GM18867 (cell line): ENCODE measurements at regions not wholly inside any gene's neighbourhood (a gene's known extent, or its start where the extent isn't known, plus 50 kb on each side); places are given as distances from the start of the nearest gene placed in this dataset.

Experiments used
- ATAC-seq: cut with Tn5 transposase; IDR thresholded peaks from one replicate; pipeline ENCODE4 v1.9.1; 2021; ENCODE audit warnings: mild to moderate bottlenecking, moderate library complexity; ENCODE audit not compliant: unreplicated experiment

DNA sequence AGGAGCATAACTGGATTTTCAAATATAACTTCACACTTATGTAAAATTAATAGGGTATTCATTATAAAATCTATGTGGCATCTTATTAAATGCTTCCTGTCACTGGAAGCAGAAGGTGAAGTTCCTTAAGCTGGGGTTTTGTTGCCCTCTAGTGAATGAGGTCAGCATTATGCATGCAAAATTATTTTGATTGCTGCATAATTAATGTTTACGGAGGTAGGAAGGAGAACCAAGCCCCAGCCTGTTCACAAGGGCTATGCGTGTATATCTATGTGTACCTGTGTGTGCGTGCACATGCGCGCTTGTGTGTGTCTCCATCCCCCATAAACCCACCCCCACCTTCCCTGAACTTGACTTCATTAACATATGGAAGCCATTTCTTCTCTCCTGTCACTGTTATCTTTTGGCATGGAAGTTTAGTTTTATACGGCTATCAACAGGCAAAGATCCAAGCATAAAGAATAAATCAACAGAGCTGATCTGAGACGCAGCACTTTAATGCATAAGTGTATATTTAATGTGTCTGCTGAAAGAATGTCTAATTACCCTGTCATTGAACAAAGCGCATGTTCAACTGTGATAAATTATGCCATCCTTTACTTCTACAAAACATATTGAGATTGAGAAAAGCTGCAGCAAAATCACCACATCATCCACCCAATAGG, 90.2 kb upstream of the CDH4 start:
- no peak for ATAC-seq

DNA sequence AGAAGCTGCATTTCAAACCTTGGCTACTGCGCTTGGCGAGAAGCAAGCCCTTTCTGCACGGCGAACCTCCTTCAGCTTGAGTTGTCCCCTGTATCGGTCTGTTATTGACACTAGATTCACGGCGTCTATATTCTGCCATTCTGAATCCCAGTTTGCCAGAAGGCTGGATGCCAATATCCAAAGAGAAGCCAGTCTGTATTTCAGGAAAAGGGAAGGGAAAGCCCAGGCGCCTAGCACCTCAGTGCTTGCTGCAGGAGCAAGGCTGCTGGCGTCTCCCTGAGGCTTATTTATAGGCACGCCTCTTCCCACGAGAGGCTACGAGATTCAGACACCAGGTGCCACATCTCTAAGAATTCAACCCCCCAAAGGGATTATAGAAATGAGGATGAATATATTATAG, 89.6 kb upstream of the CDH4 start:
- ATAC-seq, result no peak

- no peak for ATAC-seq
Measured at GRCh38 chr20:61163031-61163430, 89.0 kb upstream of the CDH4 start.

GRCh38 chr20:61166324-61166723, 85.7 kb upstream of the CDH4 start:
- ATAC-seq, result no peak

DNA sequence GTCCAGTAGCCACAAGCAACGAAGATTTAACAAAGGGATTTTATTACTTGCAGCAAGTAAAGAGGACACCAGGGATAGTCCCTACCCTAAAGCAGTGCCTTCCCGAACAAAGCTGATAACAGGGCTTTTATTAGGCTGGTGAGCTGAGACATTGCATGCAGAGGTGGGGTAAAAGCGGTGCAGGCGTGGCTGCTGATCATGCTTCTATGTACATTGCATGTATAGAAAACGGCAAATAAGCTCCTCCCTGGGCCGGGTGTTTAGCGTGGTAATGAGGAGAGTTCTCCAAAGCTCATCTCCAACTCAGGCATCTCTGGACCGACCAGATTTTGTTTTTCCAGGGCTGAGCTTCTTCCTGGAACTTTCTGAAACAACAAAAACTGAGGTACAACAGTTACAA, 83.5 kb upstream of the CDH4 start:
- no peak for ATAC-seq

- ATAC-seq, result no peak
Measured at GRCh38 chr20:61169874-61170273, 82.2 kb upstream of the CDH4 start.

- no peak for ATAC-seq
Measured at GRCh38 chr20:61170496-61171320, 81.4 kb upstream of the CDH4 start.

- no peak for ATAC-seq
Measured at GRCh38 chr20:61173267-61173666, 78.8 kb upstream of the CDH4 start.

DNA sequence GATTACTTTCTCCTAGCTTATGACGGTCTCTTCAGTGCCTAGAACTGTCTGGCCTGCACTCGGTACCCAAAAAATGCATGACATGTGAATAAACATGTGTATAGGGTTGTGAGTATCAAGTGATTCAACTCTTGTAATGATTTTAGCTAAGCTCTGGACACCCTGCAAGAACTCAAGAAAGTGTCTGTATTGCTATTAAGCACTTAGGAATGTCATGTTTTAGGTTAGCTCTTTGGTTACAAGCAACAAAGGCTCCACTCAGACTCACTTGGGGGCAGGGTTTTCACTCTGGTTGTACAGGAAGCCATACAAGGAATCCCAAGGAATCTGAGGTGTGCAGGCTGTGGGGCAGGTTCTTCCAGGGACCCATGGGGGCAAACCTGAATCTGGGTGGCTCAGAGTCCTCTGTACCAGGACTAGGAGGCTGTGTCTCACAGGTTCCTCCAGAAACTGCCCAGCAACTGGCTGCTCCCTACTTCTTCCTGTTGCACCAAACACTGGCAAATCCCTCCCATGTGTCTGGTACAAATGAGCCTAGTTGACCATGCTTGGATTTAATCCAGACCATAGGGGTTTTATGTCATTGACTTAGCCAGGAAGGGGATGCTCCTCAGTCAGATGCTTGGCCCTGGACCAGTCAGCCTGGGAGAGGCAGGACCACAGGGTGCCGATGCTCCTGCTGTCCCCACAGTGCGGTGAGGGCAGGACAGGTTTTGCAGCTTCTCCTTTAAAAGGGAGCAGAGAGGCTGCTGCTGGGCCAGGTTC, 77.9 kb upstream of the CDH4 start:
- no peak for ATAC-seq

GRCh38 chr20:61176874-61177273, 75.2 kb upstream of the CDH4 start:
- ATAC-seq, result no peak

- ATAC-seq, result no peak
Measured at GRCh38 chr20:61178551-61179071, 73.5 kb upstream of the CDH4 start.

DNA sequence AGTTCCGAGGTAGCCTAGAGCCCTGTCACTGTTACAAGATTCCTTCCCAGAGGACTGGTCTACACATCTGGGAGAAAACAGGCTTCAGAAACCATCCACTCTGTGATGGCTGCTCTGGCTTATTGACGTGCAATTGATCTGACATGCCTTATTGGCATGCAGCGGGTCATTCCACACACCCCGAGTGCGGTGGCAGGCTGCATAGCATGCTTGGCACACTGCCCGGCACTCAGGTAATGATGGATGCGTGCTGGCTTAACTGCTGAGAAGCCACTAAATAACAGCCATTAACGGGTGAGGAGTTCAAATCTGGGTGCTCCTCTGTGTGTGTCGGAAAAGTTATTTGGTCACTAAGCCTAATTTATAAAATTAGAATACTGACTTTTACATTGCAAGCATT, 67.9 kb upstream of the CDH4 start:
- no peak for ATAC-seq

GRCh38 chr20:61185181-61185580, 66.9 kb upstream of the CDH4 start:
- ATAC-seq, result no peak

DNA sequence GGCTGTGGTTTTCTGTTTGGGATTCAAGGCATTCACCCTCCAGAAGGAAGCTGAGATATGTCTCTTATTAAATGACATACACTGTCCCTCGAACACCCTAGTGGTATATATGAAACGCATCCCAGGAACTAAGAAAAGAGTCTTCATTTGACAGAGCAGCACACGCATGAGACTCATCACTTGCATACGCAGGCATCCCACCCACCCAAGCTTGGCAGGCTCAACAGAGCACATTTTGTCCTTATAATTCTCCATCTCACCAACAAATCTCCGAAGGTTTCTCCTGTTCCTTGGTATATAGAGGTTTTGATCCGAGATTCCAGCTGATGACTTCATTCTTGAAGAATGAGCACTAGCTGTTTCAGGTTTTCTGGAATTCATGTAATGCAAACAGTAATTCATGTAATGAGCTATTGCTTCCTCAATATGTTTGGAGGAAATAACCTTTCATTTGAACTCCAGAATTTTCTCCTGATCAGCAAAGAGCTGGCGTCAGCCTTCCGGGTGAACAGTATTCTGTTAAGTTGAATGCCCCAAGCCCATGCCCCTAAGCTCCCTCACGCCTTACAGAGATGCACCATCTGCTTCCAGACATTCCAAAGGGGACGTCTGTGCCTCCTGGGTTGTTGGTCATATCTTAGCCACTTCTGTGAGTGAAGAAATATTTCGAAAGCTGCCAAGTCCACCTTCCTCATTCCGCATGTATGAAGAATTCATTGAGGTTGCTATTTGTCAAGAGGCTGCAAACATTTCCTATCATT, 66.0 kb upstream of the CDH4 start:
- ATAC-seq, result no peak

DNA sequence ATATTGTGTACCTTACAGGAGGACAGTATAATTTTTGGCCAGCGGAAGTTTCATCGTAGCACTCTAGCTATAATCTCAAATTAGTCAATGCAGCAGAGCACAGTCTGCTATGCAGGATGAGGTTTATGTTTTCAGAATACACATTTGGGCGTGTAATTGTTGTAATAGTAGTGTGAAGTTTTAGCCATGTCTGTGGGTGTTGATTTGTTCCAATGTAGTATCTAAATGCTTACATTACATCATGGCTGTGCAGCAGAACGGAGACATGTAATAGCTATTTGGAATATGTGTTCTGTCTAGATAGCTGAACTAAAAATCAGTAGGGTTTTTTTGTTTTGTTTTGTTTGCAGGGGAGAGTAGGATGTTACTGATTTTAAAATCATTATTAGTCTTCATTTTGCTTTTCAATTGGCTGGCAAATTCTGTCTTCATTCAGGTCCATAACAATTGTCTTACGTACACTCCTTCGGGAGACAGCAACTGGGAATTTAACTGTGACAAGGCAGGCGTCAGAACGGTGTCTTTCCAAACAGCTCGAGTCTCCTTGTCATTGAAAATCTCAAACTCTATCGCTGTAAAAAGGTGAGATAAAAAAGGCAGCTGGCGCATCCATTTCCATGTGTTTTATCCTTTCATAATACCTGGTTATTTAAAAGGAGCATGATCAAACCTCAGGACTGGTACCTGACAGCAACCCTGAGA, 65.1 kb upstream of the CDH4 start:
- no peak for ATAC-seq

GRCh38 chr20:61189534-61189933, 62.5 kb upstream of the CDH4 start:
- ATAC-seq, result no peak

- ATAC-seq, result no peak
Measured at GRCh38 chr20:61191096-61191495, 61.0 kb upstream of the CDH4 start.

- ATAC-seq, result no peak
Measured at GRCh38 chr20:61192337-61192950, 59.6 kb upstream of the CDH4 start.

DNA sequence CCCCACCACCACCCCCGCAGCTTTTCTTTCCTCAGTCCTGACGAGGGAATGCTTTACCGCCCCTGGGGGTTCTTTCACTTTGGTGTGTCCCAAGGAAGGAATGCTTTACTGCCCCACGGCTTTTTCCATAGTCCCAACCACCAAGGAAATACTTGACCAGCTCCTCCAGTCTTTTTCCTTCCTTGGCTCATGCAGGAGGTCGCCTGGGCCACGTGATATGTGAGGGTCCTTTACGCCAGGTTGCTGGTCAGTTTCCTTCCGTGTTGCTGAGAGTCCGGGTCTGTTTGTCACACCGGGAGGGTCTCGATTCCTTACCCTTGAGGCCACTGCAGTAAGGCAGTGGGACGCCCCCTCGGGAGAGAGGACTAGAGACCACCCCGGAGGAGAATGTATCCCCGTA, 58.9 kb upstream of the CDH4 start:
- no peak for ATAC-seq
